ENCODE measurements at regions not wholly inside any gene's neighbourhood (a gene's known extent, or its start where the extent isn't known, plus 50 kb on each side); places are given as distances from the start of the nearest gene placed in this dataset.

DNA sequence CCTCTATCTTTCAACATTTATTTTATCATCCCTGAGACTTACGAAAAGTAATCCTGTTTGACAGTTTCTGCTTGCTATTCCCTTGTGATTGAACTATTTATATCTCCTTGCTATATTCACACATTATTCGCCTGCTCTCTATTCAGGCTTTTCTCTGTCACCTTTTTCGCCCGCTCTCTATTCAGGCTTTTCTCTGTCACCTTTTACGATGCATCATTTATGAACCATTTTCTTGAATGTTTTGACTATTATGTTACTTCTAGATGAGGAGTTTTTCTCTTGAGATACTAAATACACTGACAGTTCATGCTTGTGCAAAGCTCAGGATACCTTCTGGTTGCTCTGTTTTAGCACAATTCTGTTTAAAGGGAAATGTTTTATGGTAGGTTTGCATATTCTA is 143.3 kb upstream of the VSTM2A start:
- no peaks in the 10 kb centered on the region for H3K36me3 ChIP-seq
- H3K27me3 ChIP-seq, result no peaks in the 10 kb centered on the region
- intact Hi-C loops (cut with DNase I; ENCODE audit: low total_unique reads), result no loop called here
- H3K27ac ChIP-seq, result no peak overlapping the region
- 78 to 90% (median 82%) methylated on average over 5 of the region's 5 CpGs for WGBS, 5 donors
- no peak for DNase-seq
- peaks cover 0 to 4% (median 1%) of the 10 kb centered on the region in 4 donors for H3K9me3 ChIP-seq
- TF ChIP-seq POLR2AphosphoS5 (IDR thresholded peaks at IDR 0.05) (no peak), EP300 (IDR thresholded peaks at IDR 0.05) (no peak), CTCF (IDR thresholded peaks at IDR 0.05) (no peak), POLR2A (IDR thresholded peaks at IDR 0.05) (no peak)
- H3K4me1 ChIP-seq, result no peaks in the 10 kb centered on the region
- no peak overlapping the region for H3K4me3 ChIP-seq

DNA sequence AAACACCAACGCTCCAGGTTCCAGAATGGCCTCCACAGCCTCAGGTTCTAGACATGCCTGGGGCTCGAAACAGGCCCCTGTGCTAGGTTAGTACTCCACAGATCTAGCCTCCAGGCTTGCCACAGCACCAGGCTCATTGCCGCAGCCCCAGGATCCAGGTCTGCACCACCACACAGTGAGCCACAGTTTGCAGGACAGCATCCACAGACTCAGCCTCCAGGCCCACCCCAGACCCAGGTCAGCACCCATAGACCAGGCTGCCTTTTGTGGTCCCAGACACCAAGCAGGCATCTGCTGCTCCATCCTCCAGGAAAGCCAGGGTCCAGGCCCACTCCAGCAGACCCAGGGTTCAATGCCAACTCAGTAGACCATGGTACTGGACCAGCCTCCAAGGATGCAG is 132.3 kb upstream of the VSTM2A start:
- Histone ChIP-seq H3K9me3 (peaks cover 0 to 41% (median 22%) of the 10 kb centered on the region in 4 donors), H3K4me3 (no peak overlapping the region), H3K27me3 (no peaks in the 10 kb centered on the region), H3K36me3 (no peaks in the 10 kb centered on the region), H3K4me1 (no peaks in the 10 kb centered on the region), H3K27ac (no peak overlapping the region)
- intact Hi-C loops (cut with DNase I; ENCODE audit: low total_unique reads), result no loop called here
- WGBS, 5 donors, result 64 to 77% (median 65%) methylated on average over 2 to 3 of the region's 3 CpGs
- TF ChIP-seq CTCF (IDR thresholded peaks at IDR 0.05), result no peak
- no peak for TF ChIP-seq EP300 (IDR thresholded peaks at IDR 0.05)
- no peak for TF ChIP-seq POLR2AphosphoS5 (IDR thresholded peaks at IDR 0.05)
- TF ChIP-seq POLR2A (IDR thresholded peaks at IDR 0.05), result no peak
- DNase-seq, result no peak

DNA sequence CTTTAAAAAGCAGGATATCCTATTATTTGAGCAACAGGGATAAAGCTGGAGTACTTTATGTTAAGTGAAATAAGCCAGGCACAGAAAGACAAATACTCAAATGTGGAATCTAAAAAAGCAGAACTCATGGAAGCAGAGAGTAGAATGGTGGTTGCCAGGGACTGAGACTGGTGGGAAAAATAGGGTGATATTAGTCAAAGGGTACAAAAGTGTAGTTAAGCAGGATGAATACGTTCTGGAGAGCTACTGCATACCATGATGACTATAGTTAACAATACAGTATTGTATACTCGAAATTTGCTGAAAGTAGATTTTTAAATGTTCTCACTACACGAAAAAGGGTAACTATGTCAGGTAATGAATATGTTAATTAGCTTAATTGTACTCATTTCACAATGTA is 125.5 kb upstream of the VSTM2A start:
- H3K27me3 ChIP-seq, result no peaks in the 10 kb centered on the region
- H3K27ac ChIP-seq, result no peak overlapping the region
- 39 to 52% (median 46%) methylated on average over 3 of the region's 3 CpGs for WGBS, 5 donors
- peaks cover 0 to 34% (median 15%) of the 10 kb centered on the region in 4 donors for H3K9me3 ChIP-seq
- no peak for TF ChIP-seq POLR2A (IDR thresholded peaks at IDR 0.05)
- no peak for TF ChIP-seq EP300 (IDR thresholded peaks at IDR 0.05)
- no peak for TF ChIP-seq POLR2AphosphoS5 (IDR thresholded peaks at IDR 0.05)
- no peak for TF ChIP-seq CTCF (IDR thresholded peaks at IDR 0.05)
- no peak overlapping the region for H3K4me3 ChIP-seq
- intact Hi-C loops (cut with DNase I; ENCODE audit: low total_unique reads), result no loop called here
- no peaks in the 10 kb centered on the region for H3K36me3 ChIP-seq
- H3K4me1 ChIP-seq, result no peaks in the 10 kb centered on the region
- DNase-seq, result no peak

GRCh38 chr7:54419209-54419608 is 123.0 kb upstream of the VSTM2A start:
- no peak for DNase-seq
- Histone ChIP-seq H3K4me3 (no peak overlapping the region), H3K4me1 (no peaks in the 10 kb centered on the region), H3K36me3 (no peaks in the 10 kb centered on the region), H3K9me3 (peaks cover 0 to 26% (median 14%) of the 10 kb centered on the region in 4 donors), H3K27me3 (no peaks in the 10 kb centered on the region), H3K27ac (no peak overlapping the region)
- WGBS, 5 donors, result 86 to 91% (median 87%) methylated on average over 15 of the region's 15 CpGs
- intact Hi-C loops (cut with DNase I; ENCODE audit: low total_unique reads), result no loop called here
- TF ChIP-seq CTCF (IDR thresholded peaks at IDR 0.05), result no peak
- TF ChIP-seq POLR2AphosphoS5 (IDR thresholded peaks at IDR 0.05), result no peak
- no peak for TF ChIP-seq POLR2A (IDR thresholded peaks at IDR 0.05)
- TF ChIP-seq EP300 (IDR thresholded peaks at IDR 0.05), result no peak
